ENCODE measurements at regions not wholly inside any gene's neighbourhood (a gene's known extent, or its start where the extent isn't known, plus 50 kb on each side); places are given as distances from the start of the nearest gene placed in this dataset.

DNA sequence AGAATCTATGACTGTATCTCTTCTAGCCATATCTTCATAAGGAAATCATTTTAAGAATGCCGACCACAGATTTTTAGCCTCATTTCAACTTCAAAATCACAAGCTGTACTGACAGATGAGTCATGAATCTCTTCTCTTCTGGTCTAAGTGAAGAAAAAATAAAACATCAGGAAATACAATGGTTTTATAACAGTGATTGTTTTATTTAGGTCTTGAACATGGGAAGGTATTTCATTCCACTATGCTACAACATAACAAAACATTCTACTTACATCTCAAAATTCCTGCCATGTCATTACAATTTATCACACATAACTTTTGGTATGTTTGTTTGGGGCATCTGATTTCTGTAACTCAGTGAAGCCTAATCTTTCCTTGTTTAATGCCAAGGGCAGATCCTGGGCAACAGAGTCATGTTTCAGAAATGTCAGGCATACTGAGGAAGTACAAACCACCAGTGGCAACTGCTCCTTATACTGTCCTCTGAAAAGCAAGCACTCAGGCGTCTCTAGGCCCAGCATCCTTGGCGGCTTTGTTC is 325.0 kb downstream of the PDHA2 start:
- TF ChIP-seq EZH2phosphoT487 (IDR thresholded peaks at IDR 0.05; ENCODE audit: borderline replicate concordance), result no peak
- TF ChIP-seq, protein P1, sequence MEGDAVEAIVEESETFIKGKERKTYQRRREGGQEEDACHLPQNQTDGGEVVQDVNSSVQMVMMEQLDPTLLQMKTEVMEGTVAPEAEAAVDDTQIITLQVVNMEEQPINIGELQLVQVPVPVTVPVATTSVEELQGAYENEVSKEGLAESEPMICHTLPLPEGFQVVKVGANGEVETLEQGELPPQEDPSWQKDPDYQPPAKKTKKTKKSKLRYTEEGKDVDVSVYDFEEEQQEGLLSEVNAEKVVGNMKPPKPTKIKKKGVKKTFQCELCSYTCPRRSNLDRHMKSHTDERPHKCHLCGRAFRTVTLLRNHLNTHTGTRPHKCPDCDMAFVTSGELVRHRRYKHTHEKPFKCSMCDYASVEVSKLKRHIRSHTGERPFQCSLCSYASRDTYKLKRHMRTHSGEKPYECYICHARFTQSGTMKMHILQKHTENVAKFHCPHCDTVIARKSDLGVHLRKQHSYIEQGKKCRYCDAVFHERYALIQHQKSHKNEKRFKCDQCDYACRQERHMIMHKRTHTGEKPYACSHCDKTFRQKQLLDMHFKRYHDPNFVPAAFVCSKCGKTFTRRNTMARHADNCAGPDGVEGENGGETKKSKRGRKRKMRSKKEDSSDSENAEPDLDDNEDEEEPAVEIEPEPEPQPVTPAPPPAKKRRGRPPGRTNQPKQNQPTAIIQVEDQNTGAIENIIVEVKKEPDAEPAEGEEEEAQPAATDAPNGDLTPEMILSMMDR (conservative IDR thresholded peaks at IDR 0.05; ENCODE audit: low read length), result no peak
